Left hindlimb (tissue), 1 donor: ENCODE measurements at regions not wholly inside any gene's neighbourhood (a gene's known extent, or its start where the extent isn't known, plus 50 kb on each side); places are given as distances from the start of the nearest gene placed in this dataset.
"Not testable (repeated sequence)": the region's sequence is repeated elsewhere in the genome, so short reads cannot be mapped to it uniquely, and the experiment has no call there.

Experiments
- DNase-seq: peaks from one replicate; pipeline ENCODE4 v3.0.0-alpha.2; 2018

DNA sequence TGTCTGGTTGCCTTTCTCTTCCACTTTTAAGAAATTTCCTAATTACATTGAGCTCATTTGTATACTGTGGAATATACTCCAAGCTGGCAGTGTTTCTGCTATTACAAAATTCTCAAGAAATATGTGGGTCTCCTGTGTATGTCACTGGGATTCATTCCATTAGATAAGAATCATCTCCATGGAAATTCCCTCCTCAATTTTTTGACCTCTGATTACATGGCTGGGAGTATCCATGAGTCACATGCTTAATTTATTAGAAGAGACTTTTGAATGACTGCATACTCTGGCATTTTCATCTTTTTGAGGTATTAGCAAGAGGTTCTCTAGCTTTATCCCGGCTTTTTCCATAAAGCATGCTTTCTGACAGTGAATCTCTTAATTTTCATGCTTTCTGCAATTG, 665.5 kb upstream of the CNTNAP5 start:
- DNase-seq: no peak

DNA sequence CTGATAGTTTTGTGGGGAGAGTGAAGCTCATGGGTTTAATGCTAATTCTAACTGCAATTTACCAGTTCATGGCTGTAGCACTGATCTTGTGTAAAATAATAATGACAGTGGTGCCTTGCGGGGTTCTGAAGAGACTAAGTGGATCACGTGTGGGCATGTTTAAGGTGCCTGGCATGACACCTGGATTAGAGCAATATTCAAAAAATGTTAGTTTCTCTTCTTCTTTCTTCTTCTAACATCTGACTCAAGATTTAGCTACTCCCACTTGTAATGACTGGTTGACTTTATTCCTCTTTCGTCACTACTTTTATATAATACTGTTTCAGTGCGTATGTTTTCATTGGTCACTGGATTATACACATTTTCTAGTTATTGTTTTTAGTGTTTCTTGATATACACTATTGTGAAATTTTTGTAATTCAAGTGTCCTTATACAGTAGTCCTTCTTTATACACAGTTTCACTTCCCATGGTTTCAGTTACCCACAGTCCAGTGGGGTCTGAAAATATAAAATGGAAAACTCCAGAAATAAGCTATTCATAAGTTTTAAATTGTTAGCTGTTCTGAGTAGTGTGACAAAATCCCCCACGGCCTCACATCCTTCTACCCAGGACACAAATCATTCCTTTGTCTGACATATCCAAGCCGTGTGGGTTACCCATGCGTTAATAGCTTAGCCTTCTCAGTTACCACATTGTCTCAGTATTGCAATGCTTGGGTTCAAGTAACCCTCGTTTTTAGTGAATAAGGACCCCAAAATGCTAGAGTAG, 662.2 kb upstream of the CNTNAP5 start:
- DNase-seq: no peak

- DNase-seq: no peak
Measured at GRCh38 chr2:123363826-123364225, 661.3 kb upstream of the CNTNAP5 start.

GRCh38 chr2:123364243-123364896, 660.7 kb upstream of the CNTNAP5 start:
- DNase-seq: no peak

- DNase-seq: no peak
Measured at GRCh38 chr2:123366239-123366837, 658.7 kb upstream of the CNTNAP5 start.

- no peak for DNase-seq
Measured at GRCh38 chr2:123370186-123370585, 654.9 kb upstream of the CNTNAP5 start.

DNA sequence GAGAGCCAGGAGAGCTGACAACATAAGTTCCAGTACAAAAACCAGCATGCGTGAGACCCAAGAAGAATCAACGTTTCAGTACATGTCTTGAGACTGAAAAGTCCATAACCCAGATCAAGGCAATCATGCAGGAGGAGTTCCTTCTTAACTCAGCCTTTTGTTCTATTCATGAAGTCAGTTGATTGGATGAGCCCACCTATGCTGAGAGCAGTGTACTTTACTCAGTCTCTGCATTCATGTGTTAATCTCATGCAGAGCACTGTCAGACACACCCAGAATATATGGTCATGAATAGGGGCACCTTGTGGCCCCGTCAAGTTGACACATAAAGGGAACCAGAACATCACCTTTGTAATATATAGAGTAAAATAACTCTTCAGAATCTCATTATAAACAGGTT, 653.6 kb upstream of the CNTNAP5 start:
- no peak for DNase-seq

DNA sequence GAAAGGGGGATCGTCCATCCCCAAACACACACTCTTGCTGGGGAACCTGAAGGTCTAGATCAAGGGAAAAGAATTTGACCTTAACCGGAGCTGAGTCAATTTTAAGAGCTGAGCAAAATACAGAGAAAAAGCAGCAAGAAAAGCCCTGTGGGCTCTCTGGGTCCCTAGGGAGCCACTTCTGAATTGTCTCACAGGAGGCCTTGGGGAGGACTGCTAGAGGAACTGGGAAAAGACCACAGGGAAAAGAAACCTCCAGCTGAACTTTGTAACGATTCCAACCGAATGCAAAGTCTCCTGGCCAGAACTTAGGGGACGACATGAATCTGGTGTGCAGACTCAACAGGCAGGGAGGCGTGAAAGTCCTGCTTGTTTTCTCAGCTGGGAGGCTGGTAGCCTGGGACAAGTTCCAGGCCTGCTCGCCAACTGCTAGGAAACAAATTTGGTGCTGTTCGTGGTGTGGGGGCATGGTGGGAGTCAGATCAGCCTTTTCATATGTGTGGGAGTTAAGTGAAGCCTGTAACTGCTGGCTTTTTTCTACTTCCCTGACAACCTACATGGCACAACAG, 644.6 kb upstream of the CNTNAP5 start:
- DNase-seq: no peak

- DNase-seq: no peak
Measured at GRCh38 chr2:123415678-123416077, 609.4 kb upstream of the CNTNAP5 start.

DNA sequence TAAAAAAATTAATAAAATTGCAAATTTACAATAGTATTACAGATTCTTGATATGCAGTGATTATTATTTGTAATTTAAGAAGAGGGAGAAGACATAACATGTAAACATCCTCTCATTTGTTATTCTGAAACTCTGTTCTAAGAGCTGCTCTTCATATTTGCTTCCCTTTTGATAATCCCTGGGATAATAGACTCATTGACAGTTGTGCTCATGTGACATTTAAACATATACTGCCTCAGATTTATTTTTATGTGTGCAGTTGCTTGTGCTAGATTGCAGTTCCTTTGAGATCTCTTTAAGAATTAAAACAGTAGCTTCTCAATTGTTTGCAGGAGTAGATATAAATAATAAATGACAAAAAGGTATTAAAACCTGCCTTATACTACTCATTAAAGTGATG, 605.1 kb upstream of the CNTNAP5 start:
- no peak for DNase-seq

- DNase-seq: peak; percentile 52
Measured at GRCh38 chr2:123434546-123435395, 590.3 kb upstream of the CNTNAP5 start.

GRCh38 chr2:123438251-123438650, 586.8 kb upstream of the CNTNAP5 start:
- no peak for DNase-seq

GRCh38 chr2:123438675-123439074, 586.4 kb upstream of the CNTNAP5 start:
- DNase-seq: no peak

DNA sequence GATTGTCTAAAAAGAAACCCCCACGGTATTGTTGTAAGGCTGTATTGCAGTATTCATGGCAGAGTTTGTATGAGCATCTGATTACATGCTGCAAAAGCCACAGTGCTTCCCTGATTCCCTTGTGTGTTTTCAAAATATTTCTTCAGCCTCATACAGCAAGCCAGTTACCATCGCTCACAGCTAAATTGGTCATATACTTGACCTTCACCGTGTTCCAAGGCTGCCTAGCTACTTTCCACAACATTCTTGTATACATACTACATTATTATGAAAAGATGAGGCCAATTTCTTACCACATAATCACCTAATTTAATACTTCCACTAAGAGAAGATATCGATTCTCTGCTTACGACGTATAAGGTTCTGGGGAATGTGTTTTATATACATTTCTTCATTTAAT, 576.3 kb upstream of the CNTNAP5 start:
- DNase-seq: no peak

- DNase-seq: no peak
Measured at GRCh38 chr2:123451542-123451941, 573.5 kb upstream of the CNTNAP5 start.

GRCh38 chr2:123453046-123453700, 571.9 kb upstream of the CNTNAP5 start:
- no peak for DNase-seq

DNA sequence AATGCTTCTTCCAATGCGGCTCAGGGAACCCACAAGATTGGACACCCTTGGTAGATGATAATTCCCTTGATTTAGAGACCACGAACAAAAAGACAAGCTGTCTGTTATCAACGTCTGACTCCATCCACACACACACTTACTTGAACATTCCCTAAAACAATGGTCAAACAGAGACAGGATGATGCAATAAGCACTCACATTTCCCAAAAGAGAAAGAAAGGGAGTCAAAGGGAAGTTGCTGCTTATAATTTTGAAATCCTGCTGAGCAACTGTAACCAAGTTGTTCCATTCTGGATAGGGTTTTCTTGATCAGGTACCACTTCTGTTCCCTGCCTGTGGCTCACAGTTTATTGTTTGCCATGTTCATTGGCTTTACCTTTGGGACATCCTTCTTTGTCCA, 571.3 kb upstream of the CNTNAP5 start:
- DNase-seq: no peak

DNA sequence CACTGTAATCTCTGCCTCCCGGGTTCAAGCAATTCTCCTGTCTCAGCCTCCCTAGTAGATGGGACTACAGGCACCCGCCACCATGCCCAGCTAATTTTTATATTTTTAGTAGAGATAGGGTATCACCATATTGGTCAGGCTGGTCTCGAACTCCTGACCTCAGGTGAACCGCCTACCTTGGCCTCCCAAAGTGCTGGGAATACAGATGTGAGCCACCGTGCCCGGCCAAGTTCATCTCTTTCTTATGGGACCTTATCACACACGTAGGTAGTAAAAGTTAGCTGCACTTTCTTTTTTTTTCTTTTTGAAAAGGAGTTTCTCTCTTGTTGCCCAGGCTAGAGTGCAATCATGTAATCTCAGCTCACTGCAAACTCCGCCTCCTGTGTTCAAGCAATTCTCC, 569.9 kb upstream of the CNTNAP5 start:
- not testable (repeated sequence) for DNase-seq

- no peak for DNase-seq
Measured at GRCh38 chr2:123456416-123456815, 568.7 kb upstream of the CNTNAP5 start.

- no peak for DNase-seq
Measured at GRCh38 chr2:123463886-123464285, 561.2 kb upstream of the CNTNAP5 start.

DNA sequence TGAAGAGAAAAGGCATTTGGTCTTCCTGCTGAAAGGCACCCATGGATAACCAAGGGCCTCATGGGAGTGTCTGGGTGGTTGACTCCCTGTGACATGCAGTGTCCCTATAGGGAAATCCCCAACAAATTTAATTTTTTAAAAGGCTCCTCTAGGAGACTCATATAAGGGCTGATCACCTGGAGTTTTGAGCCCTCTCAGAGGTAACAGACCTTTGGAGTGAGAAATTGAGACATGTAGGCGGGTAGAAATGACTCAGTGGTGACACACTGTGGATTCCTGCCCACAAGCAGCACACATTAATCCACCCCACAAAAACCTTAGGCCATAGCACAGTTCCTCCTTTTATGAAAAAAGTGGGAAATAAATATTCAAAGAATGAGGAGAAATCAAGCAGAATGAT, 557.0 kb upstream of the CNTNAP5 start:
- DNase-seq: no peak

DNA sequence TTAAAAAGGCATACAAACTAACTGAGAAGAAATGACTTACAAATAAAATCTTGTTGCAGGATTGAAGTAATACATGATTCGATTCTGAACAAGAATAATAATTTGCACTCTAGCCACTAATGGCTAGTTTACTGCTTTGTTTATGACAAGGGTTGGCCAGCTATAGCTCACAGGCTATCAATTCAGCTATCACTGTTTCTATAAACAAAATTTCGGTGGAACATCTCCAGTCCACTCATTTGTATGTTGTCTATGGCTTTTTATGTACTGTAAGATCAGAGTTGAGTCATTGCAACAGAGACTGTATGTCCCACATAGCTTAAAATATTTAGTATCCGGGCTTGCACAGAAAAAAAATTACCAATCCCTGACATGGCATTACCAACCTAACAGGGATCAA, 543.7 kb upstream of the CNTNAP5 start:
- no peak for DNase-seq
